ENCODE measurements at regions not wholly inside any gene's neighbourhood (a gene's known extent, or its start where the extent isn't known, plus 50 kb on each side); places are given as distances from the start of the nearest gene placed in this dataset.

DNA sequence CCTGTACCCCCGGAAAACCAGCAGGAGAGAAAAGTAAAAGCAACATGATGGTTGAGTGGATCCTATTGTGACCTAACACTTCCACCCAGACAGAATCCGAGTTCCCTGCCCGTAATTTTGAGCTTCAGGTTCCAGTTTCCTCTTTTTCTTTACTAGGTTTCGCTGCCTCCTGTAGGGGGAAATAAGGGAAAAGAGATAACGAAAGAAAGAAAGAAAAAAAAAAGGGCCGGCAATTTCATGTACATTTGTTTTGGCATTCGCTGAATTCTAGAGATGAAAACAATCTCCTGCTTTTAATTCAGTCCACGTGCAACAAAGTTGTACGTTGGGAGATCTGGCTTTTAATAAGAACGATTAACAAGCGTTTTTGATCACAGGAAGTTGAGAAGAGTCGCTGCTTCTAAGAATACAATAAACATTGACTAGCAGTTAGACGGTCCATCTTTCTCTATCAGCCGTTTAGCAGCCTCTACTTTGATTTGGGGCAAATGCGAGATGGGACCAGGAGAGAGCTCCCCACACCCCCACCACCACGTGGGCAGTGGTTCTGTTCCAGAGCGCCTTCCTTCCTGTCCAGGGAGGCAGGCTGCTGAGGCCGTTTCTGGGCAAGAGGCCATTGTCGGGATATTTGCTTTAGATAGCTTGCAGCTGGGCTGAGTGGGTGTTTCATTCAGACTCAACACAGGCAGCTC is 155.9 kb upstream of the RUNX1 start:
- TF ChIP-seq ZNF626 (tag by site-specific recombination; IDR thresholded peaks at IDR 0.05) (no peak), SP2 (tag by site-specific recombination; IDR thresholded peaks at IDR 0.05) (no peak)
- TF ChIP-seq, protein P1, sequence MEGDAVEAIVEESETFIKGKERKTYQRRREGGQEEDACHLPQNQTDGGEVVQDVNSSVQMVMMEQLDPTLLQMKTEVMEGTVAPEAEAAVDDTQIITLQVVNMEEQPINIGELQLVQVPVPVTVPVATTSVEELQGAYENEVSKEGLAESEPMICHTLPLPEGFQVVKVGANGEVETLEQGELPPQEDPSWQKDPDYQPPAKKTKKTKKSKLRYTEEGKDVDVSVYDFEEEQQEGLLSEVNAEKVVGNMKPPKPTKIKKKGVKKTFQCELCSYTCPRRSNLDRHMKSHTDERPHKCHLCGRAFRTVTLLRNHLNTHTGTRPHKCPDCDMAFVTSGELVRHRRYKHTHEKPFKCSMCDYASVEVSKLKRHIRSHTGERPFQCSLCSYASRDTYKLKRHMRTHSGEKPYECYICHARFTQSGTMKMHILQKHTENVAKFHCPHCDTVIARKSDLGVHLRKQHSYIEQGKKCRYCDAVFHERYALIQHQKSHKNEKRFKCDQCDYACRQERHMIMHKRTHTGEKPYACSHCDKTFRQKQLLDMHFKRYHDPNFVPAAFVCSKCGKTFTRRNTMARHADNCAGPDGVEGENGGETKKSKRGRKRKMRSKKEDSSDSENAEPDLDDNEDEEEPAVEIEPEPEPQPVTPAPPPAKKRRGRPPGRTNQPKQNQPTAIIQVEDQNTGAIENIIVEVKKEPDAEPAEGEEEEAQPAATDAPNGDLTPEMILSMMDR (tag by site-specific recombination; IDR thresholded peaks at IDR 0.05), result no peak

All from HEK293 (cell line).